Activated CD8-positive, alpha-beta memory T cell treated with anti-CD3 and anti-CD28 coated beads, Interleukin-2, amount 50 U/mL, for 1 hour (primary cell): ENCODE measurements at regions not wholly inside any gene's neighbourhood (a gene's known extent, or its start where the extent isn't known, plus 50 kb on each side); places are given as distances from the start of the nearest gene placed in this dataset.

ENCODE experiments used
- DNase-seq: peaks from one replicate; pipeline ENCODE4 v3.0.0-alpha.2; 2020; ENCODE audit errors: extremely low read depth

GRCh38 chr13:40503011-40503410 is 163.4 kb downstream of the FOXO1 start:
- no peak for DNase-seq

- DNase-seq = no peak
Observed at GRCh38 chr13:40503966-40504591, 162.4 kb downstream of the FOXO1 start.

GRCh38 chr13:40504641-40505040 is 161.8 kb downstream of the FOXO1 start:
- DNase-seq = no peak

- no peak for DNase-seq
Observed at GRCh38 chr13:40505196-40505595, 161.2 kb downstream of the FOXO1 start.
